ENCODE measurements at regions not wholly inside any gene's neighbourhood (a gene's known extent, or its start where the extent isn't known, plus 50 kb on each side); places are given as distances from the start of the nearest gene placed in this dataset.

GRCh38 chr1:106768501-106768900 is 288.0 kb upstream of the PRMT6 start:
- no CpG with 5 or more reads among the region's 2 CpGs for WGBS (ENCODE audit: extremely low coverage, insufficient read length, low lambda C conversion rate)
- no peak for TF ChIP-seq CTCF (conservative IDR thresholded peaks at IDR 0.05)
- Histone ChIP-seq H3K56ac (ENCODE audit: insufficient read length, low read depth, low read length) (no peak overlapping the region), H2AK5ac (ENCODE audit: insufficient read length, low read length) (no peak overlapping the region), H3K27me3 (ENCODE audit: insufficient read depth, low read length) (no peaks in the 10 kb centered on the region), H3K27ac (ENCODE audit: insufficient read length, low read depth, low read length) (no peak overlapping the region), H3K79me2 (ENCODE audit: insufficient read depth, low read length) (no peaks in the 10 kb centered on the region), H4K5ac (ENCODE audit: insufficient read length, low read depth, low read length) (no peak overlapping the region), H4K91ac (ENCODE audit: insufficient read length, low read depth, low read length) (no peak overlapping the region), H3K4me2 (ENCODE audit: insufficient read depth, insufficient read length, low read length) (no peak overlapping the region), H2BK15ac (ENCODE audit: low read depth, low read length) (no peak overlapping the region), H3K23ac (ENCODE audit: insufficient read length, low read depth, low read length) (no peak overlapping the region), H4K20me1 (ENCODE audit: control insufficient read depth, insufficient read depth, insufficient read length) (no peaks in the 10 kb centered on the region), H2BK12ac (ENCODE audit: insufficient read length, low read depth, low read length) (no peak overlapping the region), H3K14ac (ENCODE audit: insufficient read depth, low read length) (no peak overlapping the region), H3K4me1 (ENCODE audit: insufficient read depth, low read length) (no peaks in the 10 kb centered on the region), H3K9me3 (ENCODE audit: control insufficient read depth, low read depth, low read length) (no peaks in the 10 kb centered on the region), H3T11ph (ENCODE audit: low read length) (no peak overlapping the region), H3K79me1 (ENCODE audit: insufficient read depth, low read depth, low read length, poor library complexity, severe bottlenecking) (no peaks in the 10 kb centered on the region), H3K4ac (ENCODE audit: low read depth, low read length) (no peak overlapping the region), H2BK5ac (ENCODE audit: insufficient read length, low read length) (no peak overlapping the region), H3K23me2 (ENCODE audit: insufficient read length, low read depth, low read length, poor library complexity, severe bottlenecking) (no peaks in the 10 kb centered on the region), H2BK120ac (ENCODE audit: low read depth, low read length, poor library complexity, severe bottlenecking) (no peak overlapping the region), H2AFZ (ENCODE audit: low read length) (no peak overlapping the region), H3K18ac (ENCODE audit: insufficient read length, low read depth, low read length) (no peak overlapping the region), H3K9ac (ENCODE audit: extremely low read depth, insufficient read length, low read length) (no peak overlapping the region), H2BK20ac (ENCODE audit: low read depth, low read length, poor library complexity, severe bottlenecking) (no peak overlapping the region), H4K8ac (replicated peaks; ENCODE audit: insufficient read length, low read depth, low read length) (no peak overlapping the region)
- Mint-ChIP-seq H3K4me3 (no peak overlapping the region), H3K27ac (no peak overlapping the region), H3K36me3 (ENCODE audit: insufficient read depth in 1 of 3, low read depth in 3 of 3) (no peaks in the 10 kb centered on the region), H3K27me3 (ENCODE audit: low read depth) (no peaks in the 10 kb centered on the region), H3K4me1 (no peaks in the 10 kb centered on the region), H3K9me3 (peaks cover 0 to 1% of the 10 kb centered on the region in 2 experiments; a peak in 1 of 5 replicates)
- no peak for DNase-seq

Measured in H9 (cell line).